GM18907 (cell line): ENCODE measurements at regions not wholly inside any gene's neighbourhood (a gene's known extent, or its start where the extent isn't known, plus 50 kb on each side); places are given as distances from the start of the nearest gene placed in this dataset.

Source experiments
- ATAC-seq: cut with Tn5 transposase; IDR thresholded peaks from one replicate; pipeline ENCODE4 v1.9.1; 2021; ENCODE audit warnings: mild to moderate bottlenecking, moderate library complexity; ENCODE audit not compliant: unreplicated experiment

DNA sequence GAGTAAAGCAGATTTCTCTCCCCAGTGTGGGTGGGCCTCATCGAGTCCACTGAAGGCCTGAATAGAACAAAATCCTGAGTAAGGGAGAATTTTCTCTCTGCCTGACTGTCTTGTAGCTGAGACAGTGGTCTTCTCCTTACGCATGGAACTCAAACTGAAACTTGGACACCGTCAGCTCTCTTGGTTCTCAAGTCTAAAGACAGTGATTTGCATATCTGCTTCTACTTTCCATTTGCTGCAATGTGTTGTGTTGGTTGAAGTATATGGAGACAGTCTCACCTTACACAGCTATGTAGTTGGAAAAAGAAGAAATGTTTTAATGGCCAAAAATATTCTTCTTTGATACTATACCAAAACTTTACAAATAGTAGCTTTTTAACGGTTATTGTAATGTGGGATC lies 160.2 kb upstream of the LMNTD1 start:
- peak; percentile 99 for ATAC-seq

DNA sequence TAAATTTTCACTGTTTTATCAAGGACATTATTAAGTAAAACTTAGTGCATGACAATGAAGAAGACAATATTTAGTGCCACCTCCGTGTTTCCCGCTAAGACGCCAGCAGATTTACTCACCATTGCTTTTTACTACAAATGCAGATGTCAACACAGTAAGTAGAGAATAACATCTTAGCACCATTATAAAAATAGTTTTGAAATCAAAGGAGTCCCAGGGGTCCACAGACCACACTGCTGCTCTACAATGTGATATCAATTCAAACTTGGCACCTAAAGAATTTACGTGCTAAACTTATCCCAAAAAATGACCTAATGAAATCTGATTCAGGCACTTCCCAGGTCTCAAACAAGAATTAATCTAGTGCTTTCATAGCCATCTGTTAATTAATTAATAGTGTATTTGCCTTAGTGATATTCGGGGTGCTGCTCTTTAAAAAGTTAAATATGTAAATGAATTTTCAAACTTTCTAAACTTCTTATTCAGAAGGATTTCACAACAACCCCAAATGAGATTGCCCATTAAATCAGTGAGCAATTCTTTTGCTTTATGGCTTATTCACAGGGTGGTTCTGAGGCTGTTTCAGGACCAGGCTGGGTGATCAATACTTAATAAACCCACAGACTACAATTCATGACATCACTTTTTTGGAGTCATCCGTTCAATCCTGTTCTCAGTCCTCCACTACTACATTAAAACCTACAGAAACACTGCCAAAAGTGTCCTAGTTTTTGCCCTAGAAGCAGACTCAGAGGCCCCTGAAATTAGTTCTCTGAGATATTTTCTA lies 161.3 kb upstream of the LMNTD1 start:
- no peak for ATAC-seq

DNA sequence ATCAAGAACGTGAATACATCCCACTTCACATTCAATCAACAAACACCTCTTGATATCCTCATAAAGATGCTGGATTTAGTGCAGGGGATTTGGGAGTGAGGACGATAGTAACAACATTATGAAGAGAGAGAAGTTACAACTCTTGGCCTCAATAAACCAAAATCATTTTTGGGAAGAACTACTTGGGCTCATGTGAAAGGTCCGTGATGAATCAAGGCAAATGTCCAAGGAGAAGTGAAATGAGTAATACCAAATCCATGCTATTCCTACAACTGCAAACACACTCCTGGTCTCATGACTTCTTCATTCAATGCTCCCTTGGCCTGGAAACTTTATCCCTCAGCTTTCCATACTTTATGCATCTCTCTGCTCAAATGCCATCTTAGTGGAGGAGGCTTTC lies 162.0 kb upstream of the LMNTD1 start:
- no peak for ATAC-seq

DNA sequence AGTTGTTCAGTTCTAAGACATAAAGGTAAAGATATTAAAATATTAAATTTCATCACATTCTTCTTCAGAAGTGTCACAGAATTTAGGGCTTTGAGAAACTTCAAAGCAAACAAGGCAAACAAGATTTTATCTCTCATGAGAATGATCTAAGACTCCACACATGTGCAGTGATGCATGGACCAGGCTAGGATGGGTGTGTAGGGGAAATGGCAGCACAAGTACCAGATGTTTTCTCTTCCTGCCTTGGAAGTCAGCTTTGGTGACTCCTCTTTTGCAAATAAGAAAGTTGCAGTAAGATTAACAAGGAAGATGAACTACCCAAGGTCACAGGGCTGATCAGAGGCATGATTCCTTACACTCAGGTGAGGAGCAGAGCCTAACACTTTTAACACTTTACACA lies 163.8 kb upstream of the LMNTD1 start:
- no peak for ATAC-seq

DNA sequence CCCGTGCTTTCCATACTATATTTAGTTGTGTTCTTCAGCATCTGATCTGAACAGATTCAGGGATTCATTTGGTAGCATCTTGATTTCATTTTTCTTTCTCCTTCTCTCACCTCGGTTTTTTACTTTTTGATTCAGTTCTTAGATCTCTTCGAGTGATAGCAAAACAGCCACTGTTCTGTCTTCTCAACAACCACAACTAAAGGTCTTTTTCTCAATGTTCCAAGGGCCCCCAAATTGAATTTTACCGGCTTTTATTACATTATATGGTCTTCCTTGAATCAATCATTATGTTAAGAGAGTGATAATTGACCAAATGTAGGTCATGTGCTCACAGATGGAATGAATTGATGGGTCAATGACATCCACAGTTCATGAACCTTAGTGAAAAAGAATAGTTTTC lies 164.5 kb upstream of the LMNTD1 start:
- ATAC-seq, result no peak

DNA sequence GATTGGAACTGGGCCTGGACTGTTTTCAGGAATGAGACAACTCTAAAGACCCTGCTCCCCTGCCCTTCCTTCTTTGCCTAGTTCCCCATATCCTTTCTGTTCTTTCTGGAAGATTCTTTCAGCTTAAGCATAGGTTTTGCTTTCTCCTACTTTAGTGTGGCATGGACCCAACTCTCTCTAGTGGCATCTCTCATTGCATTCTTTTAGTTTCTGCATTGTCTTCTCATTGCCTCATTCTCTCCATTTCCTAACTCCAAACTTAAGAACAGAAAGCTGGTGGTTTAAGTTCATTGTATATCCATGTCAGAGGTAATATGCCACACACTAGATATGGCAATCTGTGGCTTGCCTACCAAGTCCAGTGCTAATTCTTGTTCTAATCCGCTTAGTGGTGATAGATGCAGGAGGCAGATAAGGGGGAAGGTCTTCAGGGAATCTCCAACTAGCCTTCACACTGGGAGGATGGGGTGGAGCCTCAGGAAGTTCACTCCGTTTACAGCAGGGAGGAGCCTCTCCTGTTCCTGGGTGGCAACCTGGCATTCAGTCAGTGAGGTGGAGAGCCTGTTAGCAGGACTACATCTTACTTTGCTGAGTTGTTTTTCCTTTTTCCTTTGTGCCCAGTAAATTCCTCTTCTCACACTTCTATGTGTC lies 165.1 kb upstream of the LMNTD1 start:
- ATAC-seq, result no peak

DNA sequence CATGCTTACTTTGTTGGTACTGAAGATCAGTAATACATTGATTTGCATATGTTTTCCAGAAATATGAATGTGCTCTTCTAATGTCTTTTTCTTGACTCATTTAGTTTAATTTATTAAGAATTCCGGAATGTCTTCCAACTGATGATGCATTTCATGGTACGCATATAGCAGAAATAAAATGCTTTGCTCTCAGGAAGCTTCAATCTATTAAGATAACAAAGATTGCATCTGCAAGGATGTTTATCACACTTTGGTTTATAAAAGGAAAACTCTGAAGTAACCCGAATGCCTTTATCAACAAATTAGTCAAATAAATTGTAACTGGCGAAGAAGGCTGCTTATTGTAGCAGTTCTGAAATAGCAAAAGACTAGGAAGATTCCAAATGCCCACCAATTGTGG lies 166.4 kb upstream of the LMNTD1 start:
- no peak for ATAC-seq

DNA sequence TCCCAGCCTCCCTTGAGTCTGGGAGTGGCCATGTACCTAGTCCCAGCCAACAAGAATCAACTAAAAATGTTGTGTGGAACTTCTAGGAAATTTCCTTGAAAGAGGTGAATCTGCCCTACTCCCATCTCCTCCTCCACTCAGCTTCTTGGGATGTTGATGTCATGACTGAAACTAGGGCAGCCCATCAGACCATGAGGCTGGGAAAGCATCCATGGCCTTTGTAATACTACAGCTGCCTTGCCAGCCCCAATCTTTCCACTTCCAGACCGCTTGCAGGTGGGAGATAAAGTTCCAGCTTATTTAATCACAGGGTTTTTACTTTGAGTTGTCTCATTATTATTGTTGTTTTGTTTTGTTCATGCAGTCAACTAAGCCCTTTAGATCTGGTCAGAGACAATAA lies 170.3 kb upstream of the LMNTD1 start:
- ATAC-seq, result no peak

DNA sequence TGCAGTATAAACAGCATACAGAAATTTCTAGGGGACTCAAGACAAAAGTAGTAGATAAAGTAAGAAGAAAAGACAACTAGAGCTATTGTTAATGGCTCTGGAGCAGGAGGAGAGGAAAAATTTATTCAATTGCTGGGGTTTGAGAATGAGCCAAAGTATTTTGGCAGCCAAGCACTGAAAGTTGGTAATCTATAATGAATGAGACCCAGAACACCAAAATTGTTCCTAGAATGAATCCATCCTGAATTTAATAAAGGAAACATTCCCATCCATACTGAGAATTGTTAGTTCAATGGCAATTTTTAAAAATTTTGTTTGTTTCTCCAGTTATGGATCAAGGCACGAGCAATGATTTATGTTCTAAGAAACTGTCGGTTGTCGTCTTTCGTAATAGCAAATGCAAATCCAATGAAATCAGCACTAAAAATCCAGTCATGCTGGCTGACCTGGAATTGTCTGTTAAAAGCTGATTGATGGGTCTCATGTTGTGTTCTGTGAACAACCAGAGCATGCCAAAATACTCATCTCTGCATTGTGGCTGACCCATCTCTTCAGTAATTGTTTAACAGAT lies 170.9 kb upstream of the LMNTD1 start:
- no peak for ATAC-seq

DNA sequence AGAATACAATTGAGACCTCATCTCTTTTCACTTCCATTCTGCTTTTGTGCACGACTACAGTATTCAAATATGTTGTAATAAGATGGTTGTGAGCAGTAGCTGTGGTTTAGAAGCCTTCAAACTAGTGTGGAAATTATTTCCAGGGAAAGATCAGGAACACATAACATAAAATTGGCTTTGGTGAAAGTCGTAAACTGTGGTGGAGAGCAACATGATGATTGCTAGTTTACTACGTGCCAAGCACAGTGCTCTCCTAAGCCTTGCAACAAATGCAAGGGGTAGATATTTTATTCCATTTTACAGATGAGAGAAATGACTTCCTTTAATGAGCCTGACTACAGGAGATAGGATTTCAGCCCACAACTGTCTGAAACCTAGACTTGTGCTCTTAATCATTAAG lies 172.4 kb upstream of the LMNTD1 start:
- ATAC-seq, result no peak

DNA sequence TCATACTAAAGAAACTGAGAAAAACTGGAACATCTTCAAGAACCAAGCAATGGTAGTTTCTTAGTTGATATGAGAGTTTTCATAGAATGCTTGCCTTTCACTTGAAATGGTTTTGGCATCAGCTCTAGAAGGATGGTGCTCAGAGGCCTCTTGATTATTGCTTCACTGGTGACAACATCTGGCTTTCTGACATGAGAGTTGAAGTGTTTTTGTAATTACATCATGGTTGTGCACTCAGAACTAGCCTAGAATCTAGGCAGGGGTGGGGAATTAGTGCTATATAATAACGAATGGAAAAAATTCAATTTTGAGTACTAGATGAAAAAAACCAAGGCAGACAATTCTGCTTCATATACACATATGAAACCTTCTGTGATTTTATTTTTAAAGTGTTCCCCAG lies 172.8 kb upstream of the LMNTD1 start:
- no peak for ATAC-seq

DNA sequence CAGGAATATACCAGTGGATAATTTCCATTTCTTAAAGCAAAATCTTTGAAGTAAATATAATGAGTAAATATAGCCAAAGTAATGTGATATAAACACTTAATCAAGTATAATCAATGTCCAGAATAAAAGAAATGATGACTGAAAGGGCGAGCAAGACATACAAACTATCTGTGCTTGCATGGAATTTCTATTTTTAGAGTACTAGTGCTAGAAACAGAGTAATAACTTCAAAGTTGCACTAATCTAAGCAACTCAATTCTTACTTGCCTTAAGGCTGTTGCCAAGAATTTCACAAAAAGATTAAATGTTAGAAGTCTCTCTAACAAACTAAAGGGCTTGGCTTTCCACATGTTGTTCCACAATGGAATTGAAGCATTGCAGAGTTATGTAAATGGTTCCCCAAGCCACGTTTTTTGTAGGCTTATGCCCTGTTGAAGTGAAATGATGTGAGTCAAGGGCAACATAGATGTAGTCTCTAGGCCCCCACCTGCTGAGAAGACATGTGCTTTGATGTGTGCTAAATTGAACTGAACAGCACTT lies 175.0 kb upstream of the LMNTD1 start:
- ATAC-seq, result no peak

DNA sequence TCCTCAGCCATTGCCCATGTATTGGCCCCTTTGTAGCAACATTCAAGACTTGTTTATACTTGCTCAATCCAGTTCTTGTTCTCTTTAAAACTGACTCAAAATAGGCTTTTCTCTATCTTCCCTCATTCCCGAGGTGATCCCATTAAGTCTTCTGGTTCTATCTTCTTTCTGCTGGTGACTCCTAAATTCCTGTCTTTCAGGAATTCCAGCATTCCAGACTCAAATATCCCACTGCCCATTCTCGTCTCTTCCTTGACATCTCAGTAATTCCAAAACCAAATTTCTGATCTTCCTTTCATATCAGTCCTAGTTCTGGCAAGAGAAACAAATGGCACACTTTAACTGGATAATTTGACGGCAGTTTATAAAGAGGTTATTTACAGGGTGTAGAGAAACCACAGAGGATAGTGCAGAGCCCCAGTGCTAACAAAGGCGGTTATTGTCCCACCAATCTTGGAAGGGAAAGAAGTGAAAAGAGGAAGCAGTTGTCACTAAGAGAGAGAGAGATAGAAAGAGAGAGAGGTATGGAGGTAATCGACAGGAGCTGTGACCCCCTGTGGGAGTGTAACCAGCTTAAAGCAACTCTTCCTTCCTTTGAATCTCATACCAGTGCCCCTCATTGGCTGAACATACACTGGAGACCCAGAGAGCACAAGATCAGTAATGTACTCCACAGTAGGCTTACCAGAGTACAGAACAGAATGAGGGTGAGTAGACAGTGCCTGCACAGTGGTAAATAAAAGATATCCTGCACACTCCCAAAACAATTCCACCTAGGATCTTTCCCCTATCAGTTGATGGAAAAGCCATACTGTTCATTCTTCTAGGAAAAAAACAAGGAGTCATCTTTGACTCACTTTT lies 177.6 kb upstream of the LMNTD1 start:
- peak; percentile 58 for ATAC-seq

DNA sequence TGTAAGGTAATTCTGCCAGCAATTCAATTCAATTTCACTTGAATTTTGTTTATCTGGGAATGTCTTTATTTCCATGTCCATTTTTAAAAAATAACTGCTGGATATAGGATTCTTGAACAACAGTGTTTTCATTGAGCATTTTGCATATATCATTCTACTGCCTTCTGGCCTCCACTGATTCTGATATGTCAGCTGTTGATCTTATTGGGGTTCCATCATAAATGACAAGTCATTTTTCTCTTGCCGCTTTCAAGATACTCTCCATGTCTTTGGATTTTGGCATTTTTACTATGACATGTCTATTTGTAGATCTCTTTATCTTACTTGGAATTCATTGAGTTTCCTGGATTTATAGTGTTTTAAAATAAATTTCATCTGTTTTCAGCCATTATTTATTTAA lies 180.5 kb upstream of the LMNTD1 start:
- no peak for ATAC-seq

DNA sequence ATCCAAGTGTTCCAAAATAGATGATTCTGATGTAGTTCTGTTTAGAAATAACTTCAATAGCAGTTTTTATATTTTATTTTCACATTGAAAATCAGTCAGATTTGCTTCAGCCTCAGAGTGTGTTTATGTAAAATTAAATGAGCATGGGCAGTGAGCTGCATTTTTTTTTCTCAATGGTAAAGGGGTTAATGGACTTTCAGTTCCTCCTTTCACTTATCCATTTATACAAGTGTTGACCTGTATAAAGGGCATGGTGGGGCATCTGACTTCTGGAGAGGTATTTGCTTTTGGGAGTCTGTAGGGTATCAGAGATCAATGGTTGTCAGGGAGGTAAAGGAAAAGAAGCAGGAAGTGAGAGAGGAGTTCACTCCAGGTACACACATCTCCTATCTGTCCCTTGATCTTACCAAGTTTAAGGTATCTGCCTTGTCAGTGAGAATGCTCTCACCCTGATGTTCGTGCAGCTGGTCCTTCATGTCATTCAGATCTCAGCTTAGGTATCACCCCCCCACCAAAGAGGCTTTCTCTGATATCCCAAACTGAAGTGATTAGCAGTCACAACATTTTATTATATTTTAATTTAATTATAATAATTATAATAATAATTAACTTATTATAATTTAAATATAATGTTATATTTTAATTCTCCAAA lies 181.6 kb upstream of the LMNTD1 start:
- peak; percentile 85 for ATAC-seq

DNA sequence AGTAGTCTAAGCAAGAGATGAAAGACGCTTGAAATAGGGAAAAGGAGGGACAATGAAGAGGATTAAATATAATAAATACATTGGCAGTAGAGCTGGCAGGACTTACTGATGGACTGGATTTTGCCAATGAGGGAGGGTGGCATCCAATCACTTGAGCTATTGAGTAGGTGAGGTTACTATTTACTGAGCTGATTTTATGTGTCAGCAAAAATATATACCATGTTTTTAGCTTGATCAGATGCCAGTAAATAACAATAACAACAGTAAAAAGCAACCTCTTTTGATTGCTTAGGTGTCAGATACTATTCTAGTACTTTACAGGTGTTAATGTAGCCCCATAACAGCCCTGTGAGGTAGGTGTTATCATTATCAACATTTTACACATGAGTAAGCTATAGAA lies 187.5 kb upstream of the LMNTD1 start:
- no peak for ATAC-seq

DNA sequence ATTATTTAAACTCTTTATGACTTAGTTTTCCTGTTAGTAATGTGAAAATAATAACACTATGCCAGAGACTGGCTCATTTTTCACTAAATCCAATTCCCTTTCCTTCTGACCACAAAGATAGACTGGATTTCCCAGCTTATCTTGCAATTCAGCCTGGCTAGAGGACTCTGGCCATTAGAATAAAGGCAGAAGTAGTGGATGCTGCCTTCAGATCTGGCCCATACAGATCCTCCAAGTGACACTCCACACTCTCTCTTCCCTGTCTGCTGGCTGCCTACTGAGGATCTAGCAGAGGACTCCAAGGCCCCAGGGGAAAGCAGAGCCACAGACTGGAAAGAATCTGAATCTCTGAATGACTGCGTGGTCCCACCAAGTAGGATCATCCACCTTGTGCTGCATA lies 188.8 kb upstream of the LMNTD1 start:
- ATAC-seq, result no peak

DNA sequence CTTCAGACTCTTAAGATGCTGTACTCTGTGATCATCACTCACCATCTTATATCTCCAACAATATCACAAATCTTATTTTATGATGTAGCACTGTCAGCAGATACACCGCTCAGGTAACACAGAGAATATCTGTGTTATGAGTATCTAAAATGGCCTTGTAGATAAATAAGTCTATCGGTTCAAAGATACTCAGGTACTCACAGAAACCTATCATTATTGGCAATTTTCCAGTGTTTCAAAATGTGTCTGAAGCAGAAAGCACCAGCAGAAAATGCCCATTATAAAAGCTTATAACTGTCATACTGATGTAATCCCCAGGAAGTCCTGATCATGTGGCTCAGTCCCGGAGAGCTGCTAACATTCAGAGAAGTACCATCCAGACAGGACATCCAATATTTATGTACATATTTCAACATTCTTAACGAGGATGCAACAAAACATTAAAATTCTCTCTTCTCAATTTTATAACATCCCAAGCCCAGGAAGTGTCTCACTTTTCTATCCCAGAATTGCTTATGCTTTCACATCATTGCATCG lies 190.7 kb upstream of the LMNTD1 start:
- ATAC-seq, result no peak

DNA sequence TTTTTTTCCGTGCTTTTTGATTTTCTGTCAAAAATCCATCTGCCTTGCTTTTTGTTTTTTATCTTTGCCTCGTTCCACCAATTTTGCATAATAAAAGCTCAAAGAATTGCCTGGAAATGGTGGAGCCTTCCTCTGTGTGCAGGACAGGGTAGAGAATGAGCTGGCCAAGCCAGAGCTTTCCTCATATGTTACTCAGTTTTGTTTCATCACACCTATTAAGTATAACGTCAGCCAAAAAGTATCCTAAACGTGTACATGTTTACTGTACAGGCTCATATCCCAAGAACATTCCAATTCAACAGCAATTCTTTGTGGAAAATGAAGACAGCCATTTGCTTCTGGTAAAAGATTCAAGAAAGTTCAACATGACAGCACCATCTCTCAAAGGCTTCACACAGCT lies 191.2 kb upstream of the LMNTD1 start:
- ATAC-seq, result no peak

DNA sequence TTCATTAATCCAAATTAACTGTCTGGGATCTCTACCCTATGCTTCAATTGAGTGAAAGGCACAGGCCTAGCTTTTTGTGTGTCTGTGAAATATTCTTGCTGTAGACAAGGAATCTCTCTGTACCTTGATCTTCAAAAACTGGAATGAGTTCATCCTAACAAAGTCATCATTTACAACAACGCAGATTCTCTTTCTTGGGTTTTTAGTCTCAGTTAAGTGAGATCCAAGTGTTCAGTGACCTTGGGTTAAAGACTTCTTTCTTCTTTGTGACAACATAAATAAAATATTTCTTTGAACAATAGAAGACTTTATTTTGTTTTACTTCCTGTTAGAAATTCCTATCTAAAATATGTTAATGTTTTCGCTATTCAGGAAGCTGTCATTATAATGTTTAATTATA lies 192.2 kb upstream of the LMNTD1 start:
- ATAC-seq, result no peak
